SU-DHL-6 (cell line): ENCODE measurements at regions not wholly inside any gene's neighbourhood (a gene's known extent, or its start where the extent isn't known, plus 50 kb on each side); places are given as distances from the start of the nearest gene placed in this dataset.

Source experiments
- H2AFZ ChIP-seq: fragments of 200-600 bp; sonication (generic); 2 replicates; pipeline ENCODE4 v1.6.1; 2014; ENCODE audit warnings: low read depth, mild to moderate bottlenecking, moderate library complexity, mixed read lengths, antibody characterized with exemption, low read length; ENCODE audit not compliant: severe bottlenecking
- H3F3A ChIP-seq: fragments of 200-600 bp; shearing (Covaris generic); 2 replicates; pipeline ENCODE4 v1.6.0; 2016; ENCODE audit warnings: antibody characterized with exemption, mild to moderate bottlenecking; ENCODE audit not compliant: insufficient read depth
- H3K27ac ChIP-seq: fragments of 200-600 bp; sonication (generic); 2 replicates; pipeline ENCODE4 v1.5.1; 2016; ENCODE audit warnings: low read depth, mild to moderate bottlenecking, low read length, moderate library complexity, mixed read lengths
- H3K27me3 ChIP-seq: fragments of 200-600 bp; sonication (generic), shearing (Covaris generic); 2 replicates; pipeline ENCODE4 v1.6.0; 2014; ENCODE audit warnings: mild to moderate bottlenecking, low read length
- H3K36me3 ChIP-seq: fragments of 200-600 bp; sonication (generic); 2 replicates; pipeline ENCODE4 v1.6.1; 2014; ENCODE audit warnings: mild to moderate bottlenecking, low read length, mixed read lengths
- H3K4me2 ChIP-seq: fragments of 300-600, 200-600 bp; shearing (Covaris generic), sonication (generic); 2 replicates; pipeline ENCODE4 v1.6.0; 2014; ENCODE audit warnings: low read length, low read depth, mild to moderate bottlenecking; ENCODE audit not compliant: poor library complexity, severe bottlenecking
- H3K4me3 ChIP-seq: fragments of 200-600 bp; sonication (generic); 2 replicates; pipeline ENCODE4 v1.5.1; 2014; ENCODE audit warnings: antibody characterized with exemption, low read length, mild to moderate bottlenecking, mixed read lengths; ENCODE audit not compliant: insufficient read depth, poor library complexity, severe bottlenecking
- H3K79me2 ChIP-seq: fragments of 200-600 bp; sonication (generic); 2 replicates; pipeline ENCODE4 v1.6.1; 2014; ENCODE audit warnings: mild to moderate bottlenecking, low read length, moderate library complexity; ENCODE audit not compliant: insufficient read depth
- H3K9ac ChIP-seq: fragments of 200-600 bp; sonication (generic); 2 replicates; pipeline ENCODE4 v1.7.0; 2014; ENCODE audit warnings: mild to moderate bottlenecking, low read length
- H3K9me2 ChIP-seq: fragments of 200-600 bp; sonication (generic); replicated peaks from 2 replicates; pipeline ENCODE4 v1.6.1; 2014; ENCODE audit warnings: low read length; ENCODE audit not compliant: insufficient read depth
- H3K9me3 ChIP-seq: fragments of 200-600 bp; sonication (generic); 2 replicates; pipeline ENCODE4 v1.6.1; 2014; ENCODE audit warnings: low read length, mixed read lengths; ENCODE audit not compliant: insufficient read depth
- H4K20me1 ChIP-seq: fragments of 200-600 bp; sonication (generic); 2 replicates; pipeline ENCODE4 v1.6.1; 2014; ENCODE audit warnings: low read depth, mild to moderate bottlenecking, antibody characterized with exemption, low read length, moderate library complexity, mixed read lengths
- CTCF ChIP-seq: fragments of 200-600 bp; sonication (generic); IDR thresholded peaks from one replicate; pipeline ENCODE4 v1.5.1; 2017; ENCODE audit warnings: antibody characterized with exemption, mild to moderate bottlenecking, low read length, moderate library complexity; ENCODE audit not compliant: insufficient read depth, poor library complexity, severe bottlenecking
- EZH2phosphoT487 ChIP-seq: fragments of 200-600 bp; sonication (generic), shearing (Covaris generic); conservative IDR thresholded peaks from 2 replicates; pipeline ENCODE4 v1.6.1; 2018; ENCODE audit warnings: mild to moderate bottlenecking, antibody characterized with exemption, low read length, moderate library complexity, mixed read lengths

- TF ChIP-seq EZH2phosphoT487 (no peak), CTCF (no peak)
These were observed 299.9 kb downstream of the RAB28 start for GRCh38 chr4:13184199-13184598.

DNA sequence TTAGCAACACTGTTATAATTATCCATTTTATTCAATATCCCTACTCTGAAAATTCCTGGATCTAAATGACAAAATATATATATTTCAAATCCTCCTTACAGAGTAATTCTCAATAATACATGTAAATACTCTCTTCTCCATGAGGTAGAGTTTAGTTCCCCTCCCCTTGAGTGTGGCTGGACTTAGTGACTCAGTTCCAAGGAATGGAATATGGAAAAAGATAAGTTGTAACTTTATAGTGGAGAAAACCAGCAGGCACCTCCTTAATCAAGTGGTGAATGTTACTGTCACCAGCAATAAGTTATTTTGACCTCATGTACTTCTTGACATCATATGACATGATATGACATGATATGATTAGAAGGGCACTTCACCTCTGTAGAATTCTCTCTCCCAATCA is 302.0 kb downstream of the RAB28 start:
- Histone ChIP-seq H3K9me3 (no peaks in the 10 kb centered on the region), H3K36me3 (no peaks in the 10 kb centered on the region), H3K9me2 (peaks cover 2% of the 10 kb centered on the region; the same call in 1 of the 2 replicates), H2AFZ (no peak overlapping the region), H4K20me1 (no peaks in the 10 kb centered on the region), H3K79me2 (no peaks in the 10 kb centered on the region), H3K4me2 (no peak overlapping the region), H3K4me3 (no peak overlapping the region), H3F3A (no peaks in the 10 kb centered on the region), H3K27ac (no peak overlapping the region), H3K27me3 (no peaks in the 10 kb centered on the region), H3K9ac (no peak overlapping the region)
- TF ChIP-seq CTCF (no peak), EZH2phosphoT487 (no peak)

More at GRCh38 chr4:13184199-13184598, 299.9 kb downstream of the RAB28 start:
- H3F3A ChIP-seq = no peaks in the 10 kb centered on the region
- H2AFZ ChIP-seq = no peak overlapping the region
- no peak overlapping the region for H3K9ac ChIP-seq
- no peak overlapping the region for H3K4me3 ChIP-seq
- no peak overlapping the region for H3K27ac ChIP-seq
- H4K20me1 ChIP-seq = no peaks in the 10 kb centered on the region
- H3K27me3 ChIP-seq = no peaks in the 10 kb centered on the region
- H3K9me3 ChIP-seq = no peaks in the 10 kb centered on the region
- H3K9me2 ChIP-seq = peaks cover 3% of the 10 kb centered on the region; the same call in 1 of the 2 replicates
- no peak overlapping the region for H3K4me2 ChIP-seq
- H3K36me3 ChIP-seq = no peaks in the 10 kb centered on the region
- no peaks in the 10 kb centered on the region for H3K79me2 ChIP-seq

DNA sequence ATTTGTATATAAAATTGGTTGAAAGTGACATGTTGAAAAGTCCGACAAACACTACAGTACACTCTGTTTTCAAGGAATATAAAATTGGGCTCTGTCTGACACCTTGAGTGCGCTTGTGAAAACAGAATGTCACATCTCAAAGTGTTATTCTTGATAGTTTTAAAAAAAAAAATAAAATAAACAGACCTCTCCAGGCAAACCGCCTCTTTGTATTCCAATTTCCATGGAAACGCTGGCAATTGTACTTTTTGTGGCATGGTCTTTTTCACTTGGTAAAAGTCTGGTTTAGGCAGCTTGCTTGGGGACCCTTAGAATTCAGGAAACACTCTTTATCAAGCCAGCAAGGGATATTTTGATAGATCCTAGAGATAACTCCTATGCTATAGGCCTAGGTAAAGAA is 302.5 kb downstream of the RAB28 start:
- H3K27me3 ChIP-seq = no peaks in the 10 kb centered on the region
- H4K20me1 ChIP-seq = no peaks in the 10 kb centered on the region
- TF ChIP-seq CTCF (no peak), EZH2phosphoT487 (no peak)
- H3K27ac ChIP-seq = no peak overlapping the region
- H3K9ac ChIP-seq = no peak overlapping the region
- H3K4me3 ChIP-seq = no peak overlapping the region
- no peaks in the 10 kb centered on the region for H3K9me3 ChIP-seq
- no peaks in the 10 kb centered on the region; the same call in 1 of the 2 replicates for H3K9me2 ChIP-seq
- H3K79me2 ChIP-seq = no peaks in the 10 kb centered on the region
- no peak overlapping the region for H3K4me2 ChIP-seq
- no peak overlapping the region for H2AFZ ChIP-seq
- H3K36me3 ChIP-seq = no peaks in the 10 kb centered on the region
- H3F3A ChIP-seq = no peaks in the 10 kb centered on the region
